ENCODE measurements at regions not wholly inside any gene's neighbourhood (a gene's known extent, or its start where the extent isn't known, plus 50 kb on each side); places are given as distances from the start of the nearest gene placed in this dataset.

DNA sequence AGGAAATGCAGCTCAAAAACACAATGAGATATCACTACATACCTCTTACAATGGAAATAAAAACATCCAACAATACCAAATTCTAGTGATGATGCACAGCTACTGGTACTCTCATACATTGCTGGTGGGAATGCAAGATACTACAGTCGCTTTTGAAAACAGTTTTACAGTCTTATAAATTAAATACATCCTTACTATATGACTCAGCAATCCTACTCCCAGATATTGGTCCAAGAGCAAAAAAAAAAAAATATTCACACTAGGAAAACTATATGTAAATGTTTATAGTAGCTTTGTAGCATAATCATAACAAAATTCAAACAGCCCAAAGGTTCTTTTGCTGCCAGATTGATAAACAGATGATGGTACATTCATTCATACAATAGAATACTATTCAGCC is 217.4 kb upstream of the FAM83B start:
- TF ChIP-seq, protein P1, sequence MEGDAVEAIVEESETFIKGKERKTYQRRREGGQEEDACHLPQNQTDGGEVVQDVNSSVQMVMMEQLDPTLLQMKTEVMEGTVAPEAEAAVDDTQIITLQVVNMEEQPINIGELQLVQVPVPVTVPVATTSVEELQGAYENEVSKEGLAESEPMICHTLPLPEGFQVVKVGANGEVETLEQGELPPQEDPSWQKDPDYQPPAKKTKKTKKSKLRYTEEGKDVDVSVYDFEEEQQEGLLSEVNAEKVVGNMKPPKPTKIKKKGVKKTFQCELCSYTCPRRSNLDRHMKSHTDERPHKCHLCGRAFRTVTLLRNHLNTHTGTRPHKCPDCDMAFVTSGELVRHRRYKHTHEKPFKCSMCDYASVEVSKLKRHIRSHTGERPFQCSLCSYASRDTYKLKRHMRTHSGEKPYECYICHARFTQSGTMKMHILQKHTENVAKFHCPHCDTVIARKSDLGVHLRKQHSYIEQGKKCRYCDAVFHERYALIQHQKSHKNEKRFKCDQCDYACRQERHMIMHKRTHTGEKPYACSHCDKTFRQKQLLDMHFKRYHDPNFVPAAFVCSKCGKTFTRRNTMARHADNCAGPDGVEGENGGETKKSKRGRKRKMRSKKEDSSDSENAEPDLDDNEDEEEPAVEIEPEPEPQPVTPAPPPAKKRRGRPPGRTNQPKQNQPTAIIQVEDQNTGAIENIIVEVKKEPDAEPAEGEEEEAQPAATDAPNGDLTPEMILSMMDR (IDR thresholded peaks at IDR 0.05 in 2 of 3, conservative IDR thresholded peaks at IDR 0.05 in 1 of 3; ENCODE audit: insufficient read depth in 2 of 3, low read depth in 1 of 3, low read length in 3 of 3): no peak
- no peak for TF ChIP-seq EZH2 (IDR thresholded peaks at IDR 0.05; ENCODE audit: borderline replicate concordance, low read depth, low read length)
- no peak for TF ChIP-seq NFYB (IDR thresholded peaks at IDR 0.05; ENCODE audit: extremely low read depth, insufficient read length)
- TF ChIP-seq FOXO4 (CRISPR knock-in tag; IDR thresholded peaks at IDR 0.05): no peak
- TF ChIP-seq E2F3 (CRISPR knock-in tag; IDR thresholded peaks at IDR 0.05): no peak
- TF ChIP-seq CBX1 (IDR thresholded peaks at IDR 0.05; ENCODE audit: low read depth): no peak
- no peak for TF ChIP-seq ZHX1 (conservative IDR thresholded peaks at IDR 0.05; ENCODE audit: low read length)
- TF ChIP-seq CREM (IDR thresholded peaks at IDR 0.05; ENCODE audit: low read depth): no peak
- TF ChIP-seq POLR2AphosphoS5 (IDR thresholded peaks at IDR 0.05; ENCODE audit: control insufficient read depth, insufficient read depth, low read depth, low read length): no peak
- no peak for TF ChIP-seq TAF1 (IDR thresholded peaks at IDR 0.05; ENCODE audit: control insufficient read depth, extremely low read depth, insufficient read depth, low read length, severe bottlenecking)
